ENCODE measurements at regions not wholly inside any gene's neighbourhood (a gene's known extent, or its start where the extent isn't known, plus 50 kb on each side); places are given as distances from the start of the nearest gene placed in this dataset.

GRCh38 chr7:115410972-115411686 lies 489.2 kb downstream of the MDFIC start:
- TF ChIP-seq CTCF (IDR thresholded peaks at IDR 0.05) (no peak), EZH2 (IDR thresholded peaks at IDR 0.05) (no peak), EZH2phosphoT487 (IDR thresholded peaks at IDR 0.05) (no peak)
